ENCODE measurements at regions not wholly inside any gene's neighbourhood (a gene's known extent, or its start where the extent isn't known, plus 50 kb on each side); places are given as distances from the start of the nearest gene placed in this dataset.

GRCh38 chr6:11434565-11435326, 102.8 kb upstream of the TMEM170B start (continued):
- TF ChIP-seq RAD21 (IDR thresholded peaks at IDR 0.05; ENCODE audit: low read length): 0 out of 2 replicates have a peak, but pooled peaks have one; percentile 3
- TF ChIP-seq BHLHE40 (IDR thresholded peaks at IDR 0.05; ENCODE audit: low read depth, low read length): peak; percentile 75

- no TSS peak for BruUV-seq (replicated peaks)
- ATAC-seq (ENCODE audit: low read depth): no peak
- Histone ChIP-seq H3K4me1 (ENCODE audit: control insufficient read depth, insufficient read depth, low read length) (peaks cover 28% of the 10 kb centered on the region), H2AK9ac (replicated peaks; ENCODE audit: low read depth, low read length, poor library complexity) (no peak overlapping the region), H3K23ac (ENCODE audit: low read depth, low read length) (peak overlapping the region; percentile 11; the same call in 1 of the 2 replicates), H3K79me1 (ENCODE audit: low read depth in 1 of 2, low read length in 2 of 2) (no peaks in the 10 kb centered on the region), H2BK20ac (ENCODE audit: low read depth, low read length) (peak overlapping the region; percentile 79), H3K4me2 (ENCODE audit: low read depth, low read length) (no peak overlapping the region), H4K91ac (ENCODE audit: insufficient read depth, low read depth, low read length) (no peak overlapping the region; the same call in 1 of the 2 replicates), H3K27me3 (ENCODE audit: control insufficient read depth, insufficient read depth, low read length) (no peaks in the 10 kb centered on the region), H3K4me3 (ENCODE audit: insufficient read depth, low read depth, low read length) (no peak overlapping the region), H4K8ac (ENCODE audit: low read depth in 2 of 2, low read length in 2 of 2) (peak overlapping the region in 1 of 2 experiments; percentile 13; a peak in 1 of 4 replicates), H3K36me3 (ENCODE audit: control insufficient read depth, insufficient read depth, low read length) (no peaks in the 10 kb centered on the region), H3K9me1 (ENCODE audit: insufficient read depth, low read length) (peaks cover 14% of the 10 kb centered on the region), H2BK5ac (ENCODE audit: low read depth, low read length, poor library complexity, severe bottlenecking) (peak overlapping the region; percentile 93), H3K27ac (ENCODE audit: insufficient read depth, low read length) (peak overlapping the region; percentile 46; the same call in 1 of the 2 replicates), H3K9me3 (ENCODE audit: control insufficient read depth, insufficient read depth, low read length) (no peaks in the 10 kb centered on the region), H4K20me1 (ENCODE audit: insufficient read depth, low read length) (no peaks in the 10 kb centered on the region), H4K5ac (ENCODE audit: low read depth, low read length) (peak overlapping the region; percentile 58; the same call in 1 of the 2 replicates), H2BK15ac (ENCODE audit: low read depth, low read length) (peak overlapping the region; percentile 66; the same call in 2 of the 3 replicates), H2AK5ac (ENCODE audit: low read depth, low read length) (no peak overlapping the region; the same call in 1 of the 2 replicates), H3K9ac (ENCODE audit: low read depth, low read length) (no peak overlapping the region), H3K18ac (ENCODE audit: low read depth, low read length) (peak overlapping the region; percentile 79), H2BK120ac (ENCODE audit: low read depth, low read length) (peak overlapping the region; percentile 55), H3K56ac (ENCODE audit: extremely low read depth, insufficient read depth, low read length) (no peak overlapping the region), H2AFZ (replicated peaks; ENCODE audit: low read length, poor library complexity) (no peak overlapping the region), H3K4ac (ENCODE audit: low read depth, low read length) (peak overlapping the region; percentile 29; the same call in 1 of the 2 replicates), H3K14ac (replicated peaks; ENCODE audit: low read depth, low read length) (0 out of 2 replicates have a peak overlapping the region, but pooled peaks have one; percentile 40)
- no CpG with 5 or more reads among the region's 1 CpG for WGBS, 2 experiments (ENCODE audit: extremely low coverage in 2 of 2, insufficient read length in 1 of 2)
- TF ChIP-seq SMC3 (IDR thresholded peaks at IDR 0.05; ENCODE audit: low read depth, low read length) (no peak), CEBPB (IDR thresholded peaks at IDR 0.05; ENCODE audit: low read depth, low read length) (no peak), BHLHE40 (IDR thresholded peaks at IDR 0.05; ENCODE audit: low read depth, low read length) (no peak), NFE2L2 (IDR thresholded peaks at IDR 0.05; ENCODE audit: low read depth, low read length) (no peak), FOS (IDR thresholded peaks at IDR 0.05; ENCODE audit: low read depth, low read length) (no peak), MAZ (IDR thresholded peaks at IDR 0.05; ENCODE audit: borderline replicate concordance, low read depth, low read length) (no peak), CTCF (conservative IDR thresholded peaks at IDR 0.05; ENCODE audit: low read depth, low read length) (no peak), USF2 (IDR thresholded peaks at IDR 0.05; ENCODE audit: low read depth, low read length) (no peak), MAFK (IDR thresholded peaks at IDR 0.05; ENCODE audit: low read depth, low read length) (no peak), RFX5 (IDR thresholded peaks at IDR 0.05; ENCODE audit: low read depth, low read length) (no peak)
- DNase-seq: no peak
- dilution Hi-C loops (cut with HindIII; ENCODE audit: low sequenced_read_pairs, unreplicated experiment): no loop called here
- intact Hi-C loops (cut with micrococcal nuclease): loop anchor here (5.0 kb wide), 2 partner anchors 162 to 292 kb away; no protein-coding TSS in a partner anchor
- CTCF ChIA-PET: interaction anchor here (0.6 kb wide), 1 partner anchor 249 kb away, joined by 3 read pairs; no protein-coding TSS in a partner anchor
- POLR2A ChIA-PET (ENCODE audit: unreplicated experiment): interaction anchor here (0.7 kb wide), 1 partner anchor 210 kb away, joined by 4 read pairs; no protein-coding TSS in a partner anchor
- in situ Hi-C loops (cut with MboI; ENCODE audit: low sequenced_read_pairs): no loop called here
Observed at GRCh38 chr6:11433860-11434259, 103.7 kb upstream of the TMEM170B start.
